ENCODE measurements at regions not wholly inside any gene's neighbourhood (a gene's known extent, or its start where the extent isn't known, plus 50 kb on each side); places are given as distances from the start of the nearest gene placed in this dataset.

GRCh38 chr19:29054886-29055675 is 157.9 kb downstream of the UQCRFS1 start:
- TF ChIP-seq POLR2A (IDR thresholded peaks at IDR 0.05), result no peak
- TF ChIP-seq CTCF (IDR thresholded peaks at IDR 0.05), result no peak
